Superior temporal gyrus (tissue), 1 donor: ENCODE measurements at regions not wholly inside any gene's neighbourhood (a gene's known extent, or its start where the extent isn't known, plus 50 kb on each side); places are given as distances from the start of the nearest gene placed in this dataset.

Source experiments
- DNase-seq: peaks from one replicate; pipeline ENCODE4 v3.0.0-alpha.2; 2016; ENCODE audit errors: extremely low spot score

GRCh38 chr17:72342627-72343527, 222.1 kb downstream of the SOX9 start:
- peak; percentile 37 for DNase-seq

- no peak for DNase-seq
Measured at GRCh38 chr17:72343911-72344310, 223.1 kb downstream of the SOX9 start.

- DNase-seq, result no peak
Measured at GRCh38 chr17:72344613-72345012, 223.8 kb downstream of the SOX9 start.

GRCh38 chr17:72345088-72345487, 224.3 kb downstream of the SOX9 start:
- DNase-seq, result no peak

GRCh38 chr17:72345536-72345935, 224.7 kb downstream of the SOX9 start:
- no peak for DNase-seq

GRCh38 chr17:72346306-72346705, 225.5 kb downstream of the SOX9 start:
- no peak for DNase-seq

GRCh38 chr17:72349011-72349410, 228.2 kb downstream of the SOX9 start:
- DNase-seq, result no peak

GRCh38 chr17:72349491-72349995, 228.7 kb downstream of the SOX9 start:
- no peak for DNase-seq

GRCh38 chr17:72350073-72350472, 229.3 kb downstream of the SOX9 start:
- no peak for DNase-seq

- no peak for DNase-seq
Measured at GRCh38 chr17:72351365-72351764, 230.5 kb downstream of the SOX9 start.

GRCh38 chr17:72351884-72352346, 231.1 kb downstream of the SOX9 start:
- no peak for DNase-seq

- peak; percentile 52 for DNase-seq
Measured at GRCh38 chr17:72353502-72353901, 232.7 kb downstream of the SOX9 start.

GRCh38 chr17:72354071-72354470, 233.3 kb downstream of the SOX9 start:
- DNase-seq, result no peak

- DNase-seq, result no peak
Measured at GRCh38 chr17:72357764-72358365, 237.0 kb downstream of the SOX9 start.

GRCh38 chr17:72358465-72358864, 237.6 kb downstream of the SOX9 start:
- DNase-seq, result no peak

GRCh38 chr17:72359274-72359673, 238.5 kb downstream of the SOX9 start:
- DNase-seq, result no peak

- no peak for DNase-seq
Measured at GRCh38 chr17:72359811-72360210, 239.0 kb downstream of the SOX9 start.

- no peak for DNase-seq
Measured at GRCh38 chr17:72360386-72360940, 239.6 kb downstream of the SOX9 start.

- DNase-seq, result no peak
Measured at GRCh38 chr17:72361892-72362291, 241.1 kb downstream of the SOX9 start.

GRCh38 chr17:72362376-72363088, 241.7 kb downstream of the SOX9 start:
- DNase-seq, result no peak

- no peak for DNase-seq
Measured at GRCh38 chr17:72363089-72363610, 242.3 kb downstream of the SOX9 start.
